ENCODE measurements at regions not wholly inside any gene's neighbourhood (a gene's known extent, or its start where the extent isn't known, plus 50 kb on each side); places are given as distances from the start of the nearest gene placed in this dataset.

DNA sequence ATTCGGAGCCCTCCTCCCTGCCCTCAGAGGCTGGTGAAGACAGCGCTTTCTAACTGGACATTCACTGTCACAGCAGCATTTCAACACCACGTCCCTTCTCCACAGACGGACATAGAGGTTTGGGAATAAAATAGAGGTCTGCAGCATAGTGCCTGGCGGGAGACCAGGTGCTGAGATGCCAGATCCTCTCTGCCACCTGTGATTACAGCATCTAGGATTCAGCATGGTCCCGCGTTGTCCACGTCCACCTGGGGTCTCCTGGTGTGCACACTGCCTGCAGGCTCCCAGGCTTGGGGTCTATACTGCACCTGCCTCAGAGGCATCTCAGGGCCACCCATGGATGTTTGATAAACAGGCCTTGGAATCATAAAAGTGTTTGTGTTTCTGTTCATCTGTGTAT, 175.5 kb downstream of the TMEM18 start:
- TF ChIP-seq, protein P1, sequence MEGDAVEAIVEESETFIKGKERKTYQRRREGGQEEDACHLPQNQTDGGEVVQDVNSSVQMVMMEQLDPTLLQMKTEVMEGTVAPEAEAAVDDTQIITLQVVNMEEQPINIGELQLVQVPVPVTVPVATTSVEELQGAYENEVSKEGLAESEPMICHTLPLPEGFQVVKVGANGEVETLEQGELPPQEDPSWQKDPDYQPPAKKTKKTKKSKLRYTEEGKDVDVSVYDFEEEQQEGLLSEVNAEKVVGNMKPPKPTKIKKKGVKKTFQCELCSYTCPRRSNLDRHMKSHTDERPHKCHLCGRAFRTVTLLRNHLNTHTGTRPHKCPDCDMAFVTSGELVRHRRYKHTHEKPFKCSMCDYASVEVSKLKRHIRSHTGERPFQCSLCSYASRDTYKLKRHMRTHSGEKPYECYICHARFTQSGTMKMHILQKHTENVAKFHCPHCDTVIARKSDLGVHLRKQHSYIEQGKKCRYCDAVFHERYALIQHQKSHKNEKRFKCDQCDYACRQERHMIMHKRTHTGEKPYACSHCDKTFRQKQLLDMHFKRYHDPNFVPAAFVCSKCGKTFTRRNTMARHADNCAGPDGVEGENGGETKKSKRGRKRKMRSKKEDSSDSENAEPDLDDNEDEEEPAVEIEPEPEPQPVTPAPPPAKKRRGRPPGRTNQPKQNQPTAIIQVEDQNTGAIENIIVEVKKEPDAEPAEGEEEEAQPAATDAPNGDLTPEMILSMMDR (IDR thresholded peaks at IDR 0.05): no peak
- TF ChIP-seq EZH2 (IDR thresholded peaks at IDR 0.05) (no peak), EZH2phosphoT487 (IDR thresholded peaks at IDR 0.05) (no peak)
